Right lobe of liver (tissue), 4 donors: ENCODE measurements at regions not wholly inside any gene's neighbourhood (a gene's known extent, or its start where the extent isn't known, plus 50 kb on each side); places are given as distances from the start of the nearest gene placed in this dataset.

Experiments
- POLR2A ChIP-seq: fragments of 450-650 bp; IDR thresholded peaks from one replicate; pipeline ENCODE4 v1.6.1; 2017; ENCODE audit warnings: antibody characterized with exemption, mild to moderate bottlenecking
- TF ChIP-seq, protein P1 (sequence below), 4 donors: fragments of 200-600 bp in 3 of 4; fragments of 450-650 bp in 1 of 4; IDR thresholded peaks; one replicate each; pipeline versions ENCODE4 v1.5.1 to v1.8.0; 2016 to 2022; ENCODE audit warnings: antibody characterized with exemption in 4 of 4, mild to moderate bottlenecking in 2 of 4
- donor health status: DM: no; HTN: no; CAD: no.
- donor health status: DM: no; HTN: no; CAD: no.
- donor health status: DM: no; HTN: yes; CAD: no.

GRCh38 chr13:64305246-64305645 is 2889.6 kb upstream of the PCDH20 start:
- TF ChIP-seq, protein P1, sequence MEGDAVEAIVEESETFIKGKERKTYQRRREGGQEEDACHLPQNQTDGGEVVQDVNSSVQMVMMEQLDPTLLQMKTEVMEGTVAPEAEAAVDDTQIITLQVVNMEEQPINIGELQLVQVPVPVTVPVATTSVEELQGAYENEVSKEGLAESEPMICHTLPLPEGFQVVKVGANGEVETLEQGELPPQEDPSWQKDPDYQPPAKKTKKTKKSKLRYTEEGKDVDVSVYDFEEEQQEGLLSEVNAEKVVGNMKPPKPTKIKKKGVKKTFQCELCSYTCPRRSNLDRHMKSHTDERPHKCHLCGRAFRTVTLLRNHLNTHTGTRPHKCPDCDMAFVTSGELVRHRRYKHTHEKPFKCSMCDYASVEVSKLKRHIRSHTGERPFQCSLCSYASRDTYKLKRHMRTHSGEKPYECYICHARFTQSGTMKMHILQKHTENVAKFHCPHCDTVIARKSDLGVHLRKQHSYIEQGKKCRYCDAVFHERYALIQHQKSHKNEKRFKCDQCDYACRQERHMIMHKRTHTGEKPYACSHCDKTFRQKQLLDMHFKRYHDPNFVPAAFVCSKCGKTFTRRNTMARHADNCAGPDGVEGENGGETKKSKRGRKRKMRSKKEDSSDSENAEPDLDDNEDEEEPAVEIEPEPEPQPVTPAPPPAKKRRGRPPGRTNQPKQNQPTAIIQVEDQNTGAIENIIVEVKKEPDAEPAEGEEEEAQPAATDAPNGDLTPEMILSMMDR (IDR thresholded peaks at IDR 0.05): no peak
- no peak for TF ChIP-seq POLR2A
